Suppressor macrophage treated with lipopolysaccharide for 4 hours (primary cell): ENCODE measurements at regions not wholly inside any gene's neighbourhood (a gene's known extent, or its start where the extent isn't known, plus 50 kb on each side); places are given as distances from the start of the nearest gene placed in this dataset.
"Not testable (repeated sequence)": the region's sequence is repeated elsewhere in the genome, so short reads cannot be mapped to it uniquely, and the experiment has no call there.

Source experiments
- DNase-seq: peaks from one replicate; pipeline ENCODE4 v3.0.0-alpha.2; 2020

DNA sequence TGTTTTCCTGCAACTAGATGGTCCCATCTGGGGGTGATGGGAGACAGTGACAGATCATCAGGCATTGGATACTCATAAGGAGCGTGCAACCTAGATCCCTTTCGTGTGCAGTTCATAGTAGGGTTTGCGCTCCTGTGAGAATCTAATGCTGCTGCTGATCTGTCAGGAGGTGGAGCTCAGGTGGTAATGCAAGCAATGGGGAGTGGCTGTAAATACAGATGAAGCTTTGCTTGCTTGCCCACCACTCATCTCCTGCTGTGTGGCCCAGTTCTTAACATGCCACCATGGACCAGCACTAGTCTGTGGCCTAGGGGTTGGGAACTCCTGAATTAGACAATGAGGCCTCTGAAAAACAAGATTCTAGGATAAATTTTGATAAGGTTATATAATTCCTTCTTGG is 430.6 kb downstream of the KCNJ2 start:
- not testable (repeated sequence) for DNase-seq

DNA sequence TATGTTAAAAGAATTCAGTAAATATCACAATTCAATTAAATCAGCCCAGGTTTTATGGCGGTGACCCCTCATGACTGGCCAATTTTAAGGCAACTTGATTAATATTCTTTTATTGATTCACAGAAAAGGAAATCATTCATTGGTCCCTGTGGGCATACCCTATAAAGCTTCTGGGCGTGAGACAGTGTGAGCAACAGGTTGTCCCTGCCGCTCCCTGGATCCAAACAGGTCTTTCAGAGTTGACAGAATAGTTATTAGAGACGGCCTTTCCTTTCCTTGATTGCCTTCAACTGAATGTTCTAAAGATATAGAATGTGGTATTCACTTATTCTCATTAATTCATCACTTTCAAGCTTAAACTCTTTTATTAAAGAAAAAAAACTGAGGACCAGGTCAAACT is 433.9 kb downstream of the KCNJ2 start:
- DNase-seq = no peak

DNA sequence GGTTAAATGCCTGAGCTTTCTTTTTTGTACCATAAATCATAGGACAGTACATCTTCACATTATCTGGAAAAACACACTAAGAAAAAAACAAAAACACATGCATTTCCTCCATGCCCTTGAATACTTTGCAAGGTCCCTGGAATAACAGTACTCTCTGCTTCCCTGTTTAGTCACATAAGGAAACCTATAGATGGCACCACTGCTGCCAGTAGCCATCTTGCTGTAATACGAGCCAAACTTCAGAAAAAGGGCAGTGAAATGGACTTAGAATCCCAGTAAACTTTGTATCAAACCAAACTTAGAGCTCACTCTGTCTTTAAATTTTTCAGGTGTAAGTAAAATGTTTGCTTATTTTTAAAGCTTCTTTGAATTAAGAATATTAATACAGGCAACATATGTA is 435.5 kb downstream of the KCNJ2 start:
- DNase-seq = no peak

DNA sequence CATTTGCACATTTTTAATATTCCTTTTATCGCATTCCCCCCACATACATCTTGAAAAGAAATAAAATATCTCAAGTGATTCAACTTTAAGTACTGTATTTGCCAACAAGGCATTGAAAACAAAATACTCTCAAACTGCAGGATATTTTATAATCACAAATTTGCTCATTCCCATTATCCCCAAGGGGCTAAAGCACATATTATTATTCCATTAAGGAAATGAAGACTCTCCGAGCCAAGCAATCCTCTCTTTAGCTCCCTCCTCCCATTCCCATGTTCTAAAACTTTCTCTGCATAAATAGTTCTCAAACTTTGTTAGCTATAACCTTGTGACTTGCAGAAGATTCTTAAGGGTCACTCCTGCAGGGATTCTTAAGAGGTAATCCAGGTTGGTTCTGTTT is 436.8 kb downstream of the KCNJ2 start:
- DNase-seq = no peak

DNA sequence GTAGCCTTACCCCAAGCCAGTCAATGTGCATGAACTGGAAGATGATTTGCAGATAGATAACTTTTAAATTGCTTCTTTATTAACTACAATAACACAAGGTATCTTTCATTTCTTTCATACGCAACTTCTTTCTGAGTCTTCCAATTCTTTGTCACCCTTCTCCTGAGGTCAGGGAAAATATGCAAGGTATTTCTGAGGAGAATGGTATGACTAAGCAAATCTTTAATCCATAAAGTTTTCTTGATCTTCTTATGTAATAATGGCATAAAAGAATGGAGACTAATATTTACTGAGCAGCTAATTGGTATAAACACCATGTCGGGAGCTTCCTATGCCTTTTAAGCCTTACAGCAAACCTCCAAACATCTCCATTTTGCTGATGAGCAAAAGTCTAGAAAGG is 438.9 kb downstream of the KCNJ2 start:
- no peak for DNase-seq

DNA sequence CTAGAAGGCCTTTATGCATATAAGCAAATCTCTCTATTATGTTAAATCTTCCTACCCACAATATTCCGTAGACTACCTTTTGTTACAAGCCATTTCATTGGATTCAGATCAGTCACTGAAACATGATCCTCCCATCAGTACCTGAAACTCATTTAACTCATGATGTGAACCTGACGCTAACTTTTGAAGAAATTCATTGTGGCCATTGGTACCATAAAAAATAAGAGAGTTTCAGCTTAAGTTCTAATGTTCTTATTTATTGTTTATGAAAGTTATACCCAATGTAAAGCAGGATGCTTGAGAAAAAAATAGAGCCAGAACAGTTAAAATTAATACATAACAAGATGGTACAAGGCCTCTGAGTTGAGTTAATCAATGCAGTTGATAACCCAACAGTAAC is 439.6 kb downstream of the KCNJ2 start:
- DNase-seq = no peak

DNA sequence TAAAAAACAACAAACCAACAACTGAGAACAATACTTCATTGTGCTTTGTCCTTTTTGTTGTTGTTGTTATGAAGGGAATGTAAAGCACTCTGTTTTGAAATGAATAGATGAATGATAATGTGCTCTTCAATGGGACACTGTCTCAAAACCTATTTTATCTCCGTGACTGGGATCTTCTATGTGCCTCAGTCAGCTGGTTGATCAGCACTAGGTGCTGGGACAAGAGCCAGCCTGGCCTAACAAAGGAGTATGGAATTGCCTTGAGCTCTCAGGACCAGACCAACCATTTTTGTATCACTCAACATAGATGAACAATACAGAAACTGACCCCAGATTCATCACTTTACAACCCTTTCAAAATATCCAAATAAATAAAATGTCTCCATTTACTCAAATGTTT is 440.2 kb downstream of the KCNJ2 start:
- no peak for DNase-seq

DNA sequence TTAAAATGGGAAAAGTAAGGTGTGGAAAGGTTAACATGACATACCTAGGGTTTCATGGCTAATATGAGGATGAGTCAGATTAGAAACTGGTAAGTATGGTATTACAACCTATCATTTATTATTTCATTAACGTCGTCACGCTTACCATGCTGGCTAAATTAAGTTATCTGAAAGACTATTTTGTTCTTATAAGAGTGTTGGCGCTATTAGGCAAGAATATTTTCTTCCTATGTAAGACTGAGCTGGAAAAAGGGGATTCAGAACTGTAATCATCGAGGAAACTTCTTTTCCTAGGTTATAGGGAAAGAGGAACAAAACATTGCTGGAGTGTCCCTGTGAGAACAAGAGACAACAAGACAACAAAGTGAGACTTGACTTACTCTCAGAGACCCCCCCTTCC is 440.8 kb downstream of the KCNJ2 start:
- no peak for DNase-seq

DNA sequence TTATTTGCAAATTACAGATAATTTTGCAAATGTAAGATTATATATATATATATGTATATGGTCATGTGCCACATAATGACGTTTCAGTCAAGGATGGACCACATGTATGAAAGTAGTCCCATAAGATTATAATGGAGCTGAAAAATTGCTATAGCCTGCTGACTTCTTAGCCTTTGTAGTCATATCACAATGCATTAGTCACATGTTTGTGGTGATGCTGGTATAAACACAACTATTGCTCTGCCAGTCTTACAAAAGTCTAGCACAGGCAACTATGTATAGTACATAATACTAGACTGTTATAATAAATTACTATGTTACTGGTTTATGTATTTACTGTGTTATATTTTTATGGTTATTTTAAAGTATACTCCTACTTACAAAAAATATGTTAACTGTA is 444.3 kb downstream of the KCNJ2 start:
- no peak for DNase-seq

DNA sequence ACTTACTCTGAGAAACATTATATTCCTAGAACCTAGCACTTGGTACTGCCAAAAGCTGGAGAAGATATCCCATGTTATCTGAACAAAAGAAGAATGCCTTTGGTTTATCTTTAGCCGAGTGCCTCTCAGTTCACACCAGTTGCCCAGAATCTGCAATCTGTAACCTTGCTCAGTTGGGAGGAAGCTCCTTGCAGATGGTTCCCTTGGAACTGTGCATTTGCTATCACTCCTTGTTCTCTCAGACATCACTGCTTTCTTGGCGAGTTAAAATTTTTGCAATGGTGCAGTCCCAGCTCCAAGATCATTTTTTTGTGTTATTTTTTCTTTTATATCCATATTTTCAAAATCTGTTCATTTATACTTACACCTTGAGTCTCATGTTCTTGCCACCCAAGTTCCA is 446.5 kb downstream of the KCNJ2 start:
- DNase-seq = no peak

DNA sequence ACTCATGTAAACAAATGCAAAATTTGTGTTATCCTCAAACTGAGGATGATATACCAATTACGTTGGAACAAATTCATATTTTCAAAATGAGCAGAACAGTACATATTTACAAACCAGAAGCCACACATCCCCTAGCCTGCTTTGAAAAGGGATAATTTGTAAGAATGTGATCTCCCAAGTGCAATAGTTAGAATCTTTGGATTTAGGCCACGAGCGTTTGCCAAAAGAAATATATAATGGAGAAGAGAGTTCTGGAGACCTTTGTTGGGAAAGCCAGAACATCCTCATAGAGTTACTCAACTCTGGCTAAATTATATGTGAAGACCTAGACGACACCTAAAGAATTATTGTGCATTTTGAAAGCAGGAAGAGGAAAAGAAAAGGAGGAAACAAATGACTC is 449.3 kb downstream of the KCNJ2 start:
- DNase-seq = no peak

DNA sequence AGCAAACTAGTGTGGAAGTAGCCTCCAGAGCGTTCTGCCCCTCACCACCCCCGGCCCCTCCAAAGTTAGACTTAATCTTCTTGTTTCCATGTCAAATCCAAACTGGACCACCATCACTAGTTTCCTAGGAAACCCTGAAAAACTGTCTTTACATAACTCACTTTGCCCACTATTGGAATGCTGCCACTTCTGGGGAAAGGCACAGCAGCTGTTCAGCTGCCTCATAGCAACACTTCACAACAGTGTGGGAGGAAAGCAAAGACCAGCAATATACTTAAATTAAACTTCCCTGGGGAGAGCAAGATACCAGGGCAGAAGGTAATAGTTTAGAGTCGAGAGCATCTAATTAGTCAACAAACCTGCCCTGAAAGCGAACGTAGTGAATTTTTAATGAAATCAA is 452.2 kb downstream of the KCNJ2 start:
- DNase-seq = no peak

DNA sequence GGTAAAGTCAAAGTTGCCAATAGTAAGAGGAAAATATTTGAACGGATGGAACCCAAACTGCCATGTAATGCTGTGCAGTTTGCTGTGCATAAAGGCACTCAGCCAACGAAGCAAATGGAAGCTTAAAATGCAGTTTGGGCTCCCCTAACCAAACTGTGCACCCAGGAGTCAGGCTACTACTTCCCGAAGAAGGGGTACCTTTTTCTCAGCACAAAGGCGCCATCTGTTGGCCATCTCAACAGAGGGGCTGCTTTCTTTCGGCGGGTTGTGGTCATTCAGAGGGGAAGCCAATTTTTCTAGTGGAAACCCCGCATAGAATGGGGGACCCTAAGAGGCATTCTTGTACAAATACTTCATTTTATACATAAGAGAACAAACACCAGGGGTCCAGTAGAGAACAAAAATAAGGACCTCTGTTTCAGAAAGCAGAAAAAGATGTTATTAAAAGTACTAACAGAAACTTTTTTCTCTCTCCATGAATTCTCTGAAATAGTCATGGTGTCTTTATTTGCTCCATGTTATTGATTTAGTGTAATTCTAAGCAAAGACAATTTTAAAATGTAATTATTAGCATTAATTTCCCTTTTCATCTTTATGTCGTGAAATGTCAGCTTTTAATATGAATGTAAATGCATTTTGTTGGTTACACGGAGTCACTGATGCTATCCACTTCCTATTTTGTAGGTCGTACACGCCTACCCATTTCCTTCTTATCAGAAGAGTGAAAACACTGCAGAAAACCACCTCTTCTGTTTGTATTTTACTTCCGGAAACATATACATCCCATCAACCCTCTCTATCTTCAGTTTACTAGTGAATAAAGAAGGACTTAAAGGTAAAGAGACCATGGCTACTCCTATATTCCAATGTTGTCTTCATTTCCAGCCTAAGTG is 453.3 kb downstream of the KCNJ2 start:
- peak; percentile 36 for DNase-seq

DNA sequence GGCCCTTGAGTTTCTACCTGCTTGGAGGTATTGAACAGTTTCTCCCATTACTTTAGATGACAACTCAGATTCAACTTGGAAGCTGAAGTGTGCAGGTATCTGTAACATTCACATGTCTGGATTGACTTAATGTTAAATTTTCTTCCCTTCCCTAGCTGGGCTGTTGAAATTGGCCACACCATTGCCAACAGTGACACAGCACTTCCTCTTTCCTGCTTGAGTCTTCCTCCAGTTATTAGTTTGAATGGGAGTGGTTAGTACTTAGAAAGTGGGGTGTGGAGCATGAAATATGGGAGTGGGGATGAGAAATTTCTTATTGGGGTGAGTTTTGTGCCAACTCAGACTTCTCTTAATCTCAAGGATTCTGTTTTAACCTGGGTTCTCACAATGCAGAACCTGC is 454.9 kb downstream of the KCNJ2 start:
- peak; percentile 32 for DNase-seq

DNA sequence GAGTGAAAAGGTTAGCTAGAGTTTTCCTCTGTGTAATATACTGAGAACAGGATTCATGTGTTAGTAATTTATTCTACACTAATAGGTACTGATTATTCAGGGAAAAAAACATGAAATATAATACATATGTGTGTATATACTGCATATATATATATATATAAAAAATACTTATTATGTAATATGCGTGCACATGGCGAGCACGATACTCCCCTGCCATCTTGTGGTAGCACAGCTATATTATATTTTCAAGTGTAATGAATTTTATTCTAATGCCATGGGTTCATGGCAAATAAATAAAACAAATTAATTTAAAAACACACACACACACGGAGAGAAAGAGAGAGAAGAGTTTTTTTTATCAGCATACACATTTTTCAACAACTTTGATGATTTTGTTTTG is 460.6 kb downstream of the KCNJ2 start:
- peak; percentile 41 for DNase-seq

DNA sequence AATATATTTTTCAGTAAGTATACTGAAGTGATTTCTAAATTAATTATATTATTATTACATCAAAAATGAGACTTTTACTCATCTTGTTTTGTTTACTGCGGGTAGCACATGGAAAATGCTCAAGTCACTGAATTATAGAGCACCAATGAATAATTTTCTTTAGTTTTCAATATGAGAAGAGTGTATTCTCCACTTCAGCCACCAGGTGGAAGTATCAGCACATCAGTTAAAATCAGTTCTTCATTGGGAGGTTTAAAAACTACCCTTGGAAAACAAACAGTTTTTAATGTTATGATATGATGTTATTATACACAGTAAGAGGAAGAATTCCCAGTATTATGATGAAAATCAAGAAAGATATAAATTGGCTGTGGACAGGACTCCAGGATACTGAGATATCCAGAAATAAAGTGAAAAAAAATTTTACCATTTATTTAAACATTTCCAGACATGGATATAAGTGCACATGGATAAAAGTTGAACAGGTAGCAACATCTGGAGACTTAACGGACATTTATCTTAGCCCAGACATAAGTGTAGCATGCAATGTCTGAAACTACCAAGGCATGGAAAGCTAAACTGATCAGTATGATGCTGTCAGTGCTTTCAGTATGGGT is 467.3 kb downstream of the KCNJ2 start:
- DNase-seq = peak; percentile 58

DNA sequence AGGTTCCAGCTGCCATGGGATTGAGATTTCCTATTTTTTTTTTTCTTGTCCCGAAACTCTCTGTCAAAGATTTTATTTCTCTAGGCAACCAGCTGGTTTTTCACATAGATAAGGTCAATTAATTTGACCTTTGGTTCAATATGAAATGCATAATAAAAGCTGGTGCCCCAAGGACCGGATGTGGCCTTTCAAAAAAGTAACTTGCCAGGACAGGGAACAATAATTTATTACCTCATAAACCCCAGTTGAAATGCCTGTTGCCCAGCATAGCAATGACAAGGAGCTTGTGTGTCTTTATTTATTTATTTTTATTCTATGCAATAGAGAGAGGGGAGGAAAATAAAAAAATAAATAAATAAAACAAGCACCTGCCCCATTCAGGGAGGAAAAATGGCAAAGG is 472.7 kb downstream of the KCNJ2 start:
- no peak for DNase-seq

DNA sequence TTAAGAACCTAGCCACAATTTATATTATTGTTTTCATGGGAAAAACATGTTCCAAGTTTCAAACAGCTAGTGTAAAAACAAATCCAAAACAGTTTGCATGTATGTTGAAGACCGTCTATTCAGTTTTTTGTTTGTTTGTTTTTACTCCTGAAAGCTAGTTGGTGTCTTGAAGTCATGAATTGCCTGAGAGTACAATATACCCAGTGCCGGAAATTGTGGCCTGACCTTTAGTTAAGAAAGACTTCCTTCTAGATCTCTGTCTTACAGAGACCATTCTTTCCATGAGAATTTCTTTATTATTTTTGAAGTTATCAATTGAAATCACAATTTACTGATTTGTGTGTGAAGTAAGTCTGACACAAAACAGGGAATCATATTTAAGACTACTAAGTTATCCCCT is 474.8 kb downstream of the KCNJ2 start:
- DNase-seq = peak; percentile 4

DNA sequence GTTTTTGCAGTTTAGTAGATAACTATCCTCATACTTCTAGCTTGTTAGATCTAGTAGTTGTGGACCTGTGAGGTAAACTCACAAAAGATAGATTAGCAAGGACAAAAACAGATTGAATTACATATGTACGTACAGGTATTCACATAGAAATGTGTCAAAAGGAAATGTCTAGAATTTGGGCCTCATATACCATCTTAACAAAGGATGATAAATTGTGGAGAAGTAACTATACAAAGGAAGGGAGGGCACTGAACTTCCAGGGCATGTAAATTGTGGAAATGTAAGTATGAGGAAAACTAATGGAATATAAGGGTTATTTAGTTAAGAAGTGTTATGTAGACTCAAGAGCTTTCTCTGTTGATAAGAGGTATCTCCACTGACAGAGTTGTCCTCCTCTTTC is 477.3 kb downstream of the KCNJ2 start:
- DNase-seq = no peak

DNA sequence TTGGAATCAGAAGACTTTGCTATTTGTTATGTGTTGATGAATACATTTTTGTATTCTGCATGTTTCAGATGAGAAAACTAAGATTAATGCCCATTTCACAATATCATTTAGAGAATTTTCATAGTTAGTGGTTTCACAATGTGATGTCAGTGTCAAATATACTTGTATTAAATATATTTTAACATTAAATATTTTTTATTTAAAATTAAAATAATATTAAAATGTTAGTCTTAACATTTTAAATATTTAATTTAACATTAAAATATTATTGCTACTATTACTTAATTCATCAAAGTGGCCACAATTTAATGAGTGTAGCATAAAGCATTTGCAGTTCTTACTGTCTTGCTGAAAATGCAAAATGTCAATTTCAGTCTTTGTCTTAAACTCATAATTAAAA is 478.8 kb downstream of the KCNJ2 start:
- DNase-seq = no peak

DNA sequence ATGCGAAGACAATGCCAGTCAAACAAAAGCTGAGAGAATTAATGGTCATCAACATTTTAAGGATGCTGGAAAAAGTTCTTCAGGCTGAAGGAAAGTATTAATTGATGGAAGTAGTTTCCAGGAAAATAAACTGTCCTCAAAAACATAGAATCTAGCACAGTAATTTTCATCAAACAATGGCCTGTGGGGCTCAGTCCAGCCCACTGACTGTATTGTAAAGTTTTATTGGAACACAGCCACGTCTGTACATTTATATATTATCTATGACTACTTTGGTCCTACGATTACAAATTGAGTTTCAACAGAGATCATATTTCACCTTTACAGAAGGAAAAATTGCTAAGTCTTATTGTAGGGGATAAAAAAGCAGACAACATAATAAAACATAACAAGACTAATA is 484.5 kb downstream of the KCNJ2 start:
- DNase-seq = no peak

DNA sequence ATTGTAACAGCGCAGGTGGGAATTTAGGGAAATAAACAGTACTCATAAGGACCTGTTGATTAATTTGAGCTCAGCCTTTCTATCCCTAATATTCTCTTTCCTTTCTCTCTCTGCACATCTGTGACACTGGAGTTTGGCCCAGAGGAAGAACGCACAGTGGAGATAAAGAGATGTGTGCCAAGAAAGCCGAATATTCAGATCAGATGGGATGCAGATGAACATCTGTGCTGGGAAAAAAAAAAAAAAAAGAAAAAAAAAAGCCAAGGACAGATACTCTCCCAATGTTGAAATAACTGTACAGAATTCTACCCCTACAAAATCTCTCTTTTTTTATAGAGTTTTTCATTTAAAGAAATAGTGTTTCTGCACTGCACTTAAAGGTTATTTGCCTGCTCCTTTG is 485.4 kb downstream of the KCNJ2 start:
- DNase-seq = no peak

DNA sequence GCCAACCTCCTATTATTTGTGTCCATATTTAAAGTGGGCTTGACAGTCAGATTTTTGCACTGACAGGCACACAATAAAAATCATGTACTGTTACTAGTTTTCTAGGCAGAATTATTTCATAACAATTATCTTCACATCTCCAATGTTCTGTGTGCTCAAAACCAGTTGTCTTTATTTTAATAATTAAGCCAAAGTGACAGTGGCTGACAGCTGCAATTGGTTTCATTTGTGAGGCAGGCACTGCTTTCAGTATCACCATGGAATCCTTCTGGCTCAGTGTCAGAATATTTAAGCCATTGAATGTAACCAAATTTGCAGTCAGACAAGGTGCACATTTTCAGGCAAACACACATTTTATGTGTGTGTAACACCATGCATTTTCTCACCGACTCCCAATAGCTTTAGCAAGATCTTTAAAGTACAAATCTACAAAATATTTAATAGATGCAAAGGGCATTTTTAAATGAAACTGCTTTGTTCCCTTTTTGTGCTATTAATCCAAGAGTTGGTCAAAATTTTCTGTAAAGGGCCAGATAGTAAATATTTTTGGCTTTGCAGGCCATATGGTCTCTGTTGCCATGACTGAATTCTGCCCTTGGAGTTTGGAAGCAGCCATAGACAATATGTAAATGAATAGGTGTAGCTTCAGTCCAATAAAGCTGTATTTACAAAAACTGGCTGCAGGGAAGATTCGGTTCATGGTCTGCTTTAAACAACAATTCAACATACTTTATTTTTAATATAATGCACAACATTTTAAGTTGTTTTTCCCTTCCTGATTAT is 486.0 kb downstream of the KCNJ2 start:
- DNase-seq = no peak

DNA sequence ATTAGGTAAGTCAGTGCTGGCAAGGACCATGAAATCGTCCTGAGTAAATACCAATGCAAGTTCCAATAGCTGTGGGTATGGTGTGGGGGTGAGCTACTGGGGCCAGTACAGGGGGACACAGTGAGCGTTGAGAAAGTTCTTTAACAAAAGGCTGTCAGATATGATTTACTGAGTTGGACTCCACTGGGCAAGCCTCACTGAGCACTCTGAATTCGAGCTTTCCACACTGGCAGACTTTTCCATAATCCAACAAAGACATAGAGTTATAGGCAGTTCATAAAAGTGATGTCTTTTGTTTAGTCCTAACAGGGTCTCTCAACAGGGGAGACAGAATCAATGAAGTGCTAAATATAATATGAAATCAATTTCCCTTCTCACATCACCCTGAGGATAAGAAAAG is 489.0 kb downstream of the KCNJ2 start:
- no peak for DNase-seq
